NB4 (cell line): ENCODE measurements at regions not wholly inside any gene's neighbourhood (a gene's known extent, or its start where the extent isn't known, plus 50 kb on each side); places are given as distances from the start of the nearest gene placed in this dataset.

Source experiments
- DNase-seq: peaks from one replicate; pipeline ENCODE4 v3.0.0; 2010; ENCODE audit warnings: low read depth
- H3K4me3 ChIP-seq: one replicate; pipeline ENCODE4 v1.5.1; 2011; ENCODE audit warnings: mild to moderate bottlenecking, low read depth, low read length, moderate library complexity
- MYC ChIP-seq: IDR thresholded peaks from 2 replicates; pipeline ENCODE4 v1.6.1; 2011; ENCODE audit warnings: low read depth, low read length
- POLR2A ChIP-seq: IDR thresholded peaks from 2 replicates; pipeline ENCODE4 v1.6.1; 2011; ENCODE audit warnings: mild to moderate bottlenecking; ENCODE audit not compliant: insufficient read length; ENCODE audit errors: extremely low read depth
- TF ChIP-seq, protein P1 (sequence below): IDR thresholded peaks from one replicate; pipeline ENCODE4 v1.5.1; 2012; ENCODE audit warnings: low read depth, low read length
- TF ChIP-seq, protein P2 (sequence below): IDR thresholded peaks from 2 replicates; pipeline ENCODE4 v1.6.1; 2011; ENCODE audit warnings: low read depth, low read length

DNA sequence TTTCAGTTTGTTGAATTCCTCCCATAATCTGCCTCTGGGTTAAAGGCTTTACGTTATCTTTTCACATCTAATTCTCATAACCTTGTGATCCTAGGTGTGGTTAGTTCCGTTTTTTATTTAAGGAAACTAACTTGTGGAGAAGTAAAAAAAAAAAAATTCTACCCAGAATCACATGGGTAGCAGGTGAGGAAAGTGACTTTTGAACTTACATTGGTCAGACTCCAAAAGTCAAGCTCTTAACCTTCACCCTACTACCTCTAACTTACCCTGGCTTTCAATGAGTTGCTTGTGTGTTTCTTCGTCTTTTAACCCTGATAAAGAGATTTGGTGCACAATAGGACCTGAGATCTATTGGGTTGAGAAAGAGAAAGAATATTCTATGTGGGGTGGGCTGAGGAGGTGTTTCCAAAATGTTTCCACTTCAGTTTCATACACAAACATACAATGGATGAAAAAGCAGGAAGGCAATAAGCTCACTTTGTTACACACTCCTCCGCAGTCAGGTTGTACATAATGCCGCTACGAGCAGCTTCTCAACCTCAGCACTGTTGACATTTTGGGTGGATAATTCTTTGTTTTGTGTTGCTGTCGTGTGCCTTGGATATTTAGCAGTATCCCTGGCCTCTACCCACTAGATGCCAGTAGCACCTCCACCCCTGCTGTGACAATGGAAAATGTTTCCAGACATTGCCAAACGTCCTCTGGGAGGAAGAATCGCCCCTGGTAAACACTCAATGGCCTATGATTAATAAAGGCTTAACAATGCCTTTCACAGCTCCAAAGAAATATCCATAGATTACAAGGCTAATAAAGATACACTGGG is 193.0 kb upstream of the ZNF217 start:
- DNase-seq, result no peak
- H3K4me3 ChIP-seq, result no peak overlapping the region
- no peak for TF ChIP-seq MYC
- TF ChIP-seq, protein P1, sequence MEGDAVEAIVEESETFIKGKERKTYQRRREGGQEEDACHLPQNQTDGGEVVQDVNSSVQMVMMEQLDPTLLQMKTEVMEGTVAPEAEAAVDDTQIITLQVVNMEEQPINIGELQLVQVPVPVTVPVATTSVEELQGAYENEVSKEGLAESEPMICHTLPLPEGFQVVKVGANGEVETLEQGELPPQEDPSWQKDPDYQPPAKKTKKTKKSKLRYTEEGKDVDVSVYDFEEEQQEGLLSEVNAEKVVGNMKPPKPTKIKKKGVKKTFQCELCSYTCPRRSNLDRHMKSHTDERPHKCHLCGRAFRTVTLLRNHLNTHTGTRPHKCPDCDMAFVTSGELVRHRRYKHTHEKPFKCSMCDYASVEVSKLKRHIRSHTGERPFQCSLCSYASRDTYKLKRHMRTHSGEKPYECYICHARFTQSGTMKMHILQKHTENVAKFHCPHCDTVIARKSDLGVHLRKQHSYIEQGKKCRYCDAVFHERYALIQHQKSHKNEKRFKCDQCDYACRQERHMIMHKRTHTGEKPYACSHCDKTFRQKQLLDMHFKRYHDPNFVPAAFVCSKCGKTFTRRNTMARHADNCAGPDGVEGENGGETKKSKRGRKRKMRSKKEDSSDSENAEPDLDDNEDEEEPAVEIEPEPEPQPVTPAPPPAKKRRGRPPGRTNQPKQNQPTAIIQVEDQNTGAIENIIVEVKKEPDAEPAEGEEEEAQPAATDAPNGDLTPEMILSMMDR, result no peak
- TF ChIP-seq, protein P2, sequence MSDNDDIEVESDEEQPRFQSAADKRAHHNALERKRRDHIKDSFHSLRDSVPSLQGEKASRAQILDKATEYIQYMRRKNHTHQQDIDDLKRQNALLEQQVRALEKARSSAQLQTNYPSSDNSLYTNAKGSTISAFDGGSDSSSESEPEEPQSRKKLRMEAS, result no peak
- TF ChIP-seq POLR2A, result no peak

DNA sequence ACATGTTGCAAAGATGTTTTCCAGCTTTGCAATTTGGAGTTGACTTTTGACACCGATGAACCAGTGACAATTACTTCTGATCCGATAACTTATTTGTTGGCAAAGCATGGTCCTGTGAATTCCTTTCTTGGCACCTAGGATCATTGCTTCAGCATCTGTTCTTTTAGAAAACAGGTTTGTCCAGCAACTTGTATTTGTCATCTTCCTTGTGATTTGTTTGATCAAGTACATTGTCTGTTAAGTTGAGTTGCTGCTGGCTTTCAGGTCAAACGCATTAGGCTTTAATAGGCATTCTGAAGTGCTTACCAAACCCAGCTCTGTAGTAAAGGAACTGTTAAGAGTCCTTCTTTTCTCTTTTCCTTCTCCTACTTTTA is 192.4 kb upstream of the ZNF217 start:
- no peak for DNase-seq
- H3K4me3 ChIP-seq, result no peak overlapping the region
- no peak for TF ChIP-seq MYC
- TF ChIP-seq, protein P1, result no peak
- TF ChIP-seq POLR2A, result no peak
- TF ChIP-seq, protein P2, result no peak

DNA sequence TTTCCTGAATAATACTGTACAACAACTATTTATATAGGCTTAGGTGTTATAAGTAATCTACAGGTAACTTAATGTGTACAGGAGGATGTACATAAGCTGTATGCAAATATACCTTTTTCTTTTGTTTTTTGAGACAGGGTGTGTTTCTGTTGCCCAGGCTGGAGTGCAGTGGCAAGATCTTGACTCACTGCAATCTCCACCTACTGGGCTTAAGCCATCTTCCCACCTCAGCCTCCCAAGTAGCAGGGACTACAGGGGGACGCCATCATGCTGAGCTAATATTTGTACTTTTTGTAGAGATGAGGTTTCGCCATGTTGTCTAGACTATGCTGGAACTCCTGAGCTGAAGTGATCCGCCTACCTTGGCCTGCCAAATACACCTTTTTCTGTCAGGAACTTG is 191.7 kb upstream of the ZNF217 start:
- DNase-seq, result no peak
- no peak overlapping the region for H3K4me3 ChIP-seq
- no peak for TF ChIP-seq MYC
- TF ChIP-seq, protein P2, result no peak
- TF ChIP-seq POLR2A, result no peak
- TF ChIP-seq, protein P1, result no peak

DNA sequence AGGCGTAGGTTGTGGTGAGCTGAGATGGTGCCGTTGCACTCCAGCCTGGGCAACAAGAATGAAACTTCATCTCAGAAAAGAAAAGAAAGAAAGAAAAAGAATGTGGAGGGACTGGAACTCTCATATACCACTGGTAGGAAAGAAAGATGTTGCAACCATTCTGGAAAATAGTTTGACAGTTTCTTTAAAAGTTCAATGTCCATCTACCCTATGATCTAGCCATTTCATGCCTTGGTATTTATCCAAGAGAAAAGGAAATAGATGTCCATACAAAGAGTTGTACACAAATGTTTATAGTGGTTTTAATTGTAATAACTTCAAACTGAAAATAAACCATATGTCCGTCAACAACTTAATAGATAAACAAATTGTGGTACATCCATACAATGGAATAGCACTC is 190.1 kb upstream of the ZNF217 start:
- TF ChIP-seq, protein P1, result no peak
- TF ChIP-seq POLR2A (no peak), MYC (no peak)
- TF ChIP-seq, protein P2, result no peak
- no peak overlapping the region for H3K4me3 ChIP-seq
- no peak for DNase-seq

DNA sequence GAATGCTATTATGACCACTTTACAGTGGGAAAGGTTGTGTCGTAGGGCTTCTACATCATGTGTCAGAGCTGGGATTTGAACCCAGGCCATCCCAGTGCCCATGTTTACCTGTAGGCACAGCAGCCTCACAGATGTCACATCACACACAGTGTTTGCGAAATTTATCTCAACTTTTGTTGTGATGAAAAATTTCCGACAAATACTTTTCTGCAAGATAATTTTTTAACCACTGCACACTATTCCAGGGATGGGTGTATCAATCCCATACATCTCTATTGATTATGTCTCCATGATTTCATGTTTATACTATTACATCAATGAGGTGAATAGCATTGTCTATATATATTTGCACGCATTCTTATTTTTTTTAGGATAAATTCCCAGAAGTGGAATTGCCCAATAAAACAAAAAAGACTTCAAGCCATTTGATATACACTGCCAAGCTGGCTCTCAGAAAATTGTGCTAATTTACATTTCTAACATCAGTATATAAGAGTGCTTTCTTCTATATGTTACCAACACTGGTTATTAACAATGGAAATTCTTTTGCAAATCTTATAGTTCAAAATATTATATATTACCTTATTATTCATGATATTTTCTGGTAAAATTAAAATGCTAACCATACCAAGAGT is 189.1 kb upstream of the ZNF217 start:
- no peak overlapping the region for H3K4me3 ChIP-seq
- no peak for TF ChIP-seq POLR2A
- no peak for DNase-seq

DNA sequence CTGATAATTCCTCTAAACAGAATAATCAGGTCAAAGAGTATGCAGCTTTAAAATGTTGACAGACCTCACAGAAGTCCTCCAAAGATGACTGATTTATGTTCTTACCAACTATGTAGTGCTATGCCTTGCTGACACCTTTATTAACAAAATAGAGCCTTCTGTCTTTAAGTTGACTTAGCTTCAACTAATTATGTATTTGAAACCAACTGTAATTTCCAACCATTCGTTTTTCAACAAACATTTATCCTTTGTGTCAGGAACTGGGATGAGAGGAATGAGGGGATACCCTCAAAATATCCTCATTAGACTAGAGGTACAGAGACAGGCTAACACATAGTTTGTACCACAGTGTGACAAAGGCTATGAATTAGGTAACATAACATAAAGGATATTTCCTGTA is 186.2 kb upstream of the ZNF217 start:
- no peak for TF ChIP-seq POLR2A
- TF ChIP-seq, protein P2, result no peak
- TF ChIP-seq, protein P1, result no peak
- TF ChIP-seq MYC, result no peak

More for the DNA sequence above, 186.2 kb upstream of the ZNF217 start:
- no peak for DNase-seq
- no peak overlapping the region for H3K4me3 ChIP-seq
